Astrocyte of the cerebellum (primary cell): ENCODE measurements at regions not wholly inside any gene's neighbourhood (a gene's known extent, or its start where the extent isn't known, plus 50 kb on each side); places are given as distances from the start of the nearest gene placed in this dataset.

ENCODE experiments used
- DNase-seq: peaks from one replicate; pipeline ENCODE4 v3.0.0-alpha.2; 2011; ENCODE audit warnings: low read depth
- H3K4me3 ChIP-seq: 2 replicates; pipeline ENCODE4 v1.5.1; 2011; ENCODE audit warnings: mild to moderate bottlenecking, low read depth, low read length, moderate library complexity
- in situ Hi-C: cut with HindIII; loops from 2 replicates; pipeline ENCODE4 v1.10.0; 2017; ENCODE audit warnings: low sequenced_read_pairs
- TF ChIP-seq, protein P1 (sequence below): IDR thresholded peaks from 2 replicates; pipeline ENCODE4 v1.5.1; 2012; ENCODE audit warnings: low read length, low read depth, moderate library complexity, mild to moderate bottlenecking; ENCODE audit errors: missing control alignments

DNA sequence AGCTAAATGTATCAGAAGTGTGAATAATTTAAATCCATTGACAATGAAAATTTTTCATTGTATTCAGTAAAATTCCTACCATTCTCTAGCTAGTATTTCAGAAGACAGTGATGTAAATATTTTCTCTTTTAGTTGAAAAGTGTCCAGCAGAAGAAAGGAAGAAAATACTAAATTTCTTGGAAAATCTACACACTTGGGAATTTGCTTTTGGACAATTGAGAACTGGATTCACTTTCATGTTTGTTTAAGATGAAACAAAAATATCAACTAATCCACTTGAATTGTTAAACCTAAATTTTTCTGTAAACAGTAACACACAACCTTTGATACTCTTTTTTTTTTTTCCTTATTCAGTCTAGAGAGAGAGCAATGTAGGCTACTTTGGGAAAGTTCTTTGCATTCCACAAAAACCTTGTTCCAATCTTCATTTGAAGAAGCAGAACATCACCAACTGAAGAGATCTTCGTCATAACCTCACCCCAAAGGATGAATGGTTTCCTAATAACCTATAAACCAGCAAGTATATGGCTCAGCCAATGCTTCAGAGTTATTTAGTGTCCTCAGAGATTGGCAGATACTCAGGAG is 155.1 kb upstream of the GORAB start:
- H3K4me3 ChIP-seq = no peak overlapping the region
- in situ Hi-C loops = no loop called here
- TF ChIP-seq, protein P1, sequence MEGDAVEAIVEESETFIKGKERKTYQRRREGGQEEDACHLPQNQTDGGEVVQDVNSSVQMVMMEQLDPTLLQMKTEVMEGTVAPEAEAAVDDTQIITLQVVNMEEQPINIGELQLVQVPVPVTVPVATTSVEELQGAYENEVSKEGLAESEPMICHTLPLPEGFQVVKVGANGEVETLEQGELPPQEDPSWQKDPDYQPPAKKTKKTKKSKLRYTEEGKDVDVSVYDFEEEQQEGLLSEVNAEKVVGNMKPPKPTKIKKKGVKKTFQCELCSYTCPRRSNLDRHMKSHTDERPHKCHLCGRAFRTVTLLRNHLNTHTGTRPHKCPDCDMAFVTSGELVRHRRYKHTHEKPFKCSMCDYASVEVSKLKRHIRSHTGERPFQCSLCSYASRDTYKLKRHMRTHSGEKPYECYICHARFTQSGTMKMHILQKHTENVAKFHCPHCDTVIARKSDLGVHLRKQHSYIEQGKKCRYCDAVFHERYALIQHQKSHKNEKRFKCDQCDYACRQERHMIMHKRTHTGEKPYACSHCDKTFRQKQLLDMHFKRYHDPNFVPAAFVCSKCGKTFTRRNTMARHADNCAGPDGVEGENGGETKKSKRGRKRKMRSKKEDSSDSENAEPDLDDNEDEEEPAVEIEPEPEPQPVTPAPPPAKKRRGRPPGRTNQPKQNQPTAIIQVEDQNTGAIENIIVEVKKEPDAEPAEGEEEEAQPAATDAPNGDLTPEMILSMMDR = no peak
- DNase-seq = no peak

DNA sequence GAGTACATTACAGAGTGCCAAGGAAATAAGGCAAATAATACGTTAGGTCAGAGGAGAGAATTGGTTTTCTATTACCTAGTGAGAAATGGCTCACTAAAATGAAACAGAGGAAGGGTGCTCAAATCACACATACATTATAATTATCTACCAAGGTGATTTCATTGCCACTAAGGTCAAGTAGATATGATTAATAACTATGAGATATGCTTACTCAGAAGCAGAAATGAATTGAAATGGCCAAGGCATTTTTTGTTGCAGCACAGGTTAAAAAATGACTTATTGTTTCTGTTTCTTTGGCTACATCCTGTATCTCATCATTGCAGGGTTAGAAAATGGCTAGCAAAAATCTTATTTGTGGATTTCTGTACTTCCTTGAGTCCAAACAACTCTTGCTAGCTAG is 154.5 kb upstream of the GORAB start:
- H3K4me3 ChIP-seq = no peak overlapping the region
- TF ChIP-seq, protein P1 = no peak
- in situ Hi-C loops = no loop called here
- DNase-seq = no peak

DNA sequence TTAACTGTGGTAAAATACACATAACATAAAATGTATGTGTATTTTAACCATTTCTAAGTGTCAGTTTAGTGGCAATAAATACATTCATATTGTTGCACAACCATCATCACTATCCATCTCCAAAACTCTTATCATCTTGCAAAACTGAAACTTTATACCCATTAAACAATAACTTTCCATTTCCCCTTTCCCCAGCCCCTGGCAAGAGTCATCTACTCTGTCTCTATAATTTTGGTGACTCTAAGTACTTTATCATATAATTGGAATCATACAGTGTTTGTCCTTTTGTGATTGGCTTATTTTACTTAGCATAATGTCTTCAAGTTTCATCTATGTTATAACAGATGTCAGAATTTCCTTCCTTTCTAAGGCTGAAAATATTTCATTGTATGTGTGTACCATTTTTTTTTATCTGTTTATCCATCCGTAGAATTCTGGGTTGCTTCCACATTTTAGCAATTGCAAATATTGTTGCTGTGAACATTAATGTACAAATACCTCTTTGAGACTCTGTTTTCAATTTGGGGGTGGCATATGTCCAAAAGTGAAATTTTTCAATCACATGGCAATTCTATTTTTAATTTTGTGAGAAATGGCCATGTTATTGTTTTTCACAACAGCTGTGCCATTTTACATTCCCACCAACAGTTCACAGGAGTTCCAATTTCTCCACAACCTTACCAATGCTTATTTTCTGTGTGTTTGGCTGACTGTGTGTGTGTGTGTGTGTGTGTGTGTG is 153.9 kb upstream of the GORAB start:
- no peak for DNase-seq
- H3K4me3 ChIP-seq = no peak overlapping the region
- in situ Hi-C loops = no loop called here
- TF ChIP-seq, protein P1 = no peak

DNA sequence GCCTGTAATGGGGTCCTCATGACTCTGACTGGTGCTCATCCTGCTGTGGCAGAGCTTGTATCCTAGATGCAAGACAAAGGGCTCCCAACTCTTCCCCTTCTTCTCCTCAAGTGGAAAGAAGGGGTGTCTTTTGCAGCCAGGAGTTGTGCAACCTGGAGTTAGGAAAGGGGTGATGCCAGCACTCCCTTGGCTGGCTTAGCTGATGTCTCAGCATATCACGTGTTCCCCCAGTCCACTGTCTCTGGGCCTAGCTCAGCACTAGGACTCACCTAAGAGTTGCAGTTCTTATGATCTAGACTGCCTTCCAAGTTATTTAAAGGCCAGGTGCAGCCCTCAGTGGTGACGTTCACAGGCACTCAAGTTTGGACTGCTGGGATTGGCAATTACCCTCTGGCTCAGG is 146.2 kb upstream of the GORAB start:
- in situ Hi-C loops = no loop called here
- no peak for DNase-seq
- TF ChIP-seq, protein P1 = no peak
- H3K4me3 ChIP-seq = no peak overlapping the region

DNA sequence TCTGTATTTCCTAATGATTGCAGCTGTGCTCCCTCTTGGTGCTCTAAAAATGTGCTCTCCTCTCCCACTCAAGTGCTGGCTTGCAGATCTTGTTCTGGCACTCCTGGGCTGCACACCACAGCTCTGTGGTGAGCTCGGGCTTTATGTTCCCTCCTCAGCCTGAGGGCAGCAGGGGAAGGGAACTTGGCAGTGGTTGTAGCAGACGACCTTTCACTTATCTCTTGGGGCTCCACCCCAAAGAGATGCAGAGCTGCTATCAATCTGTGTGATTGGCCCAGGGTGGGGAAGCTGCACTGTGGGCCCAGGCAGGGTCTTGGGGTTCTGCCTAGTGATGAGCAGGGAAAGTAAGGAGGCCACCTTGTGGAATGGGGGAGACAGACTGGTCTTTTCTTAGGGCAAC is 143.5 kb upstream of the GORAB start:
- TF ChIP-seq, protein P1 = no peak
- H3K4me3 ChIP-seq = no peak overlapping the region
- in situ Hi-C loops = no loop called here
- DNase-seq = no peak

DNA sequence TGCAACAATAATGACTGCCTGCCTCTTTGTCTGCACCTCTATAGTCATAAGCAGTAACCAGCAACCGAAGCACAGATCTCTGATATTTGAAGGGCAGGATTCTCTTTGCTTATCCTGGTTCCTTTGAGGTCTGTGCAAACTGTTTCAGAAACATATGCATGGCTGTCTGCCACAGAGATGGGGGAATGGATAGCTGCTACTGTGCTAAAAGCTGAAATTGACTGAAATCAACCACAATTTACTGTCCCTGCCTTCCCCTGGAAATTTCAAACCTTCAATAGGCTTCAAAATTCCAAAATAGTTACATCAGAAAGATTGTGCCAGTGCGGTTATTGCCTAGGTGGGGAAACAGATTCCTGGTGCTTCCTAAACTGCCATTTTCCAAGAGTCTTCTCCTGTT is 136.8 kb upstream of the GORAB start:
- DNase-seq = no peak
- in situ Hi-C loops = no loop called here
- no peak overlapping the region for H3K4me3 ChIP-seq
- TF ChIP-seq, protein P1 = no peak
